NCI-H460 (cell line): ENCODE measurements at regions not wholly inside any gene's neighbourhood (a gene's known extent, or its start where the extent isn't known, plus 50 kb on each side); places are given as distances from the start of the nearest gene placed in this dataset.

Source experiments
- DNase-seq: peaks from one replicate; pipeline ENCODE4 v3.0.0-alpha.2; 2016; ENCODE audit warnings: low read depth; ENCODE audit errors: extremely low read depth

GRCh38 chr2:113806217-113806913 lies 49.9 kb upstream of the SLC35F5 start:
- DNase-seq: no peak
